ENCODE measurements at regions not wholly inside any gene's neighbourhood (a gene's known extent, or its start where the extent isn't known, plus 50 kb on each side); places are given as distances from the start of the nearest gene placed in this dataset.

- TF ChIP-seq FOXP2 (optimal IDR thresholded peaks at IDR 0.05; ENCODE audit: borderline replicate concordance, extremely low read depth, extremely low read length, insufficient read depth) (no peak), SIN3A (IDR thresholded peaks at IDR 0.05; ENCODE audit: borderline replicate concordance, insufficient read depth, low read length) (no peak), TAF1 (IDR thresholded peaks at IDR 0.05; ENCODE audit: borderline replicate concordance, insufficient read depth, low read length) (no peak), POLR2AphosphoS5 (IDR thresholded peaks at IDR 0.05; ENCODE audit: low read depth, low read length) (no peak)
- TF ChIP-seq, protein P1, sequence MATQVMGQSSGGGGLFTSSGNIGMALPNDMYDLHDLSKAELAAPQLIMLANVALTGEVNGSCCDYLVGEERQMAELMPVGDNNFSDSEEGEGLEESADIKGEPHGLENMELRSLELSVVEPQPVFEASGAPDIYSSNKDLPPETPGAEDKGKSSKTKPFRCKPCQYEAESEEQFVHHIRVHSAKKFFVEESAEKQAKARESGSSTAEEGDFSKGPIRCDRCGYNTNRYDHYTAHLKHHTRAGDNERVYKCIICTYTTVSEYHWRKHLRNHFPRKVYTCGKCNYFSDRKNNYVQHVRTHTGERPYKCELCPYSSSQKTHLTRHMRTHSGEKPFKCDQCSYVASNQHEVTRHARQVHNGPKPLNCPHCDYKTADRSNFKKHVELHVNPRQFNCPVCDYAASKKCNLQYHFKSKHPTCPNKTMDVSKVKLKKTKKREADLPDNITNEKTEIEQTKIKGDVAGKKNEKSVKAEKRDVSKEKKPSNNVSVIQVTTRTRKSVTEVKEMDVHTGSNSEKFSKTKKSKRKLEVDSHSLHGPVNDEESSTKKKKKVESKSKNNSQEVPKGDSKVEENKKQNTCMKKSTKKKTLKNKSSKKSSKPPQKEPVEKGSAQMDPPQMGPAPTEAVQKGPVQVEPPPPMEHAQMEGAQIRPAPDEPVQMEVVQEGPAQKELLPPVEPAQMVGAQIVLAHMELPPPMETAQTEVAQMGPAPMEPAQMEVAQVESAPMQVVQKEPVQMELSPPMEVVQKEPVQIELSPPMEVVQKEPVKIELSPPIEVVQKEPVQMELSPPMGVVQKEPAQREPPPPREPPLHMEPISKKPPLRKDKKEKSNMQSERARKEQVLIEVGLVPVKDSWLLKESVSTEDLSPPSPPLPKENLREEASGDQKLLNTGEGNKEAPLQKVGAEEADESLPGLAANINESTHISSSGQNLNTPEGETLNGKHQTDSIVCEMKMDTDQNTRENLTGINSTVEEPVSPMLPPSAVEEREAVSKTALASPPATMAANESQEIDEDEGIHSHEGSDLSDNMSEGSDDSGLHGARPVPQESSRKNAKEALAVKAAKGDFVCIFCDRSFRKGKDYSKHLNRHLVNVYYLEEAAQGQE (IDR thresholded peaks at IDR 0.05; ENCODE audit: insufficient read depth in 1 of 2, low read depth in 2 of 2, low read length in 2 of 2) = no peak
Measured at GRCh38 chr6:6818078-6818639, 229.6 kb downstream of the LY86 start.

- TF ChIP-seq, protein P1 (IDR thresholded peaks at IDR 0.05; ENCODE audit: insufficient read depth in 1 of 2, low read depth in 2 of 2, low read length in 2 of 2) = no peak
- TF ChIP-seq FOXP2 (optimal IDR thresholded peaks at IDR 0.05; ENCODE audit: borderline replicate concordance, extremely low read depth, extremely low read length, insufficient read depth) (no peak), TAF1 (IDR thresholded peaks at IDR 0.05; ENCODE audit: borderline replicate concordance, insufficient read depth, low read length) (no peak), POLR2AphosphoS5 (IDR thresholded peaks at IDR 0.05; ENCODE audit: low read depth, low read length) (no peak), SIN3A (IDR thresholded peaks at IDR 0.05; ENCODE audit: borderline replicate concordance, insufficient read depth, low read length) (no peak)
Measured at GRCh38 chr6:6820641-6821238, 232.2 kb downstream of the LY86 start.

DNA sequence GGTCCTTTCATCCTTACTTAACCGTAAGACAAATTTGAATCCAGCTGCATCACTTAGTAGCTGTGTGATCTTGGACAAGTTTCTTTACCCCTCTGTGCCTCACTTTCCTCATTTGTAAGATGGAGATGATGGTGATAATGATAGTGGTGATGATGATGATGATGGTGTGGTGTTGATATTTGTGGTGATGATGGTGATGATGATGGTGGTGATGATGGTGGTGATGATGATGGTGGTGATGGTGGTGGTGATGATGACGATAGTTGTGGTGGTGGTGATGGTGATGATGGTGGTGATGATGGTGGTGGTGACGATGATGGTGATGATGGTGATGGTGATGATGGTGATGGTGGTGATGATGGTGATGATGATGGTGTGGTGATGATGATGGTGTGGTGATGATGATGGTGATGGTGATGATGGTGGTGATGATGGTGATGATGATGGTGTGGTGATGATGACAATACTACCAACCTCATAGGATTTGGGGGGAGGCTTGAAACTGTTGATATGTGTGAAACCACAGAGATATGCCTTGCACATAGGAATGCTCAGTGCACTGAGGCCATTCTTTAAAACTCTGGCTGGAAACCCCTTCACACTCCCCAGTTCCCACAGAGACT lies 233.2 kb downstream of the LY86 start:
- no peak for TF ChIP-seq FOXP2 (optimal IDR thresholded peaks at IDR 0.05; ENCODE audit: borderline replicate concordance, extremely low read depth, extremely low read length, insufficient read depth)
- TF ChIP-seq TAF1 (IDR thresholded peaks at IDR 0.05; ENCODE audit: borderline replicate concordance, insufficient read depth, low read length) = no peak
- no peak for TF ChIP-seq POLR2AphosphoS5 (IDR thresholded peaks at IDR 0.05; ENCODE audit: low read depth, low read length)
- TF ChIP-seq SIN3A (IDR thresholded peaks at IDR 0.05; ENCODE audit: borderline replicate concordance, insufficient read depth, low read length) = no peak
- TF ChIP-seq, protein P1 (IDR thresholded peaks at IDR 0.05; ENCODE audit: insufficient read depth in 1 of 2, low read depth in 2 of 2, low read length in 2 of 2) = no peak

DNA sequence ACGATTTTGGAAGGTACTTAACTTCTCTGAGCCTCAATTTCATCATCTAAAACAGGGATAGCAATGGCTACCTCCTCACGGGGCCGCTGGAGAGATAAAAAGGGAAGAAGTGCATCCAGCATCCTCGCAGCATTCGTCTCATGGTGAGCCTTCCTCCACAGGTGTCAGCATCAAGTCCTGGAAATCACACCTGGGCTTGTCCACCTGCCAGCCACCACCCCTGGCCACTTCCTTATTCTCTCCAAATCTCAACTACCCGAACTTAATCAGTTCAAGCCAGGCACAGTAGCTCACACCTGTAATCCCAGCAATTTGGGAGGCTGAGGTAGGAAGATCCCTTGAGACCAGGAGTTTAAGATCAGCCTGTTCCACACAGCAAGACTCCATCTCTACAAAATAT lies 234.5 kb downstream of the LY86 start:
- TF ChIP-seq SIN3A (IDR thresholded peaks at IDR 0.05; ENCODE audit: borderline replicate concordance, insufficient read depth, low read length) = no peak
- TF ChIP-seq FOXP2 (optimal IDR thresholded peaks at IDR 0.05; ENCODE audit: borderline replicate concordance, extremely low read depth, extremely low read length, insufficient read depth) = no peak
- TF ChIP-seq POLR2AphosphoS5 (IDR thresholded peaks at IDR 0.05; ENCODE audit: low read depth, low read length) = no peak
- TF ChIP-seq, protein P1 (IDR thresholded peaks at IDR 0.05; ENCODE audit: insufficient read depth in 1 of 2, low read depth in 2 of 2, low read length in 2 of 2) = no peak
- no peak for TF ChIP-seq TAF1 (IDR thresholded peaks at IDR 0.05; ENCODE audit: borderline replicate concordance, insufficient read depth, low read length)
